Activated CD4-positive, alpha-beta T cell treated with anti-CD3 and anti-CD28 coated beads, Interleukin-2, amount 50 U/mL, for 16 hours (primary cell): ENCODE measurements at regions not wholly inside any gene's neighbourhood (a gene's known extent, or its start where the extent isn't known, plus 50 kb on each side); places are given as distances from the start of the nearest gene placed in this dataset.
"Not testable (repeated sequence)": the region's sequence is repeated elsewhere in the genome, so short reads cannot be mapped to it uniquely, and the experiment has no call there.

Experiments
- DNase-seq: peaks from one replicate; pipeline ENCODE4 v3.0.0-alpha.2; 2020

- DNase-seq: no peak
Measured at GRCh38 chr2:84033347-84033974, 425.6 kb downstream of the SUCLG1 start.

GRCh38 chr2:84031312-84032050 lies 427.6 kb downstream of the SUCLG1 start:
- no peak for DNase-seq

GRCh38 chr2:84029903-84030575 lies 429.0 kb downstream of the SUCLG1 start:
- DNase-seq: no peak

GRCh38 chr2:84026818-84027217 lies 432.3 kb downstream of the SUCLG1 start:
- no peak for DNase-seq

GRCh38 chr2:84022810-84023431 lies 436.2 kb downstream of the SUCLG1 start:
- DNase-seq: peak; percentile 26

GRCh38 chr2:84017010-84017409 lies 442.1 kb downstream of the SUCLG1 start:
- DNase-seq: no peak

GRCh38 chr2:84016183-84016582 lies 442.9 kb downstream of the SUCLG1 start:
- DNase-seq: no peak

GRCh38 chr2:83997889-83998288 lies 461.2 kb downstream of the SUCLG1 start:
- DNase-seq: no peak

- no peak for DNase-seq
Measured at GRCh38 chr2:83994633-83995179, 464.4 kb downstream of the SUCLG1 start.

GRCh38 chr2:83993873-83994632 lies 465.0 kb downstream of the SUCLG1 start:
- DNase-seq: no peak

- no peak for DNase-seq
Measured at GRCh38 chr2:83991992-83992391, 467.1 kb downstream of the SUCLG1 start.

GRCh38 chr2:83990636-83991035 lies 468.4 kb downstream of the SUCLG1 start:
- no peak for DNase-seq

GRCh38 chr2:83976628-83977027 lies 482.5 kb downstream of the SUCLG1 start:
- DNase-seq: not testable (repeated sequence)

- no peak for DNase-seq
Measured at GRCh38 chr2:83972128-83972527, 487.0 kb downstream of the SUCLG1 start.

GRCh38 chr2:83971547-83971946 lies 487.5 kb downstream of the SUCLG1 start:
- DNase-seq: no peak

GRCh38 chr2:83970217-83970929 lies 488.7 kb downstream of the SUCLG1 start:
- DNase-seq: no peak

GRCh38 chr2:83969085-83969484 lies 490.0 kb downstream of the SUCLG1 start:
- DNase-seq: no peak

- DNase-seq: no peak
Measured at GRCh38 chr2:83967854-83968253, 491.2 kb downstream of the SUCLG1 start.

- not testable (repeated sequence) for DNase-seq
Measured at GRCh38 chr2:83966946-83967345, 492.1 kb downstream of the SUCLG1 start.

GRCh38 chr2:83961512-83961911 lies 497.6 kb downstream of the SUCLG1 start:
- no peak for DNase-seq

GRCh38 chr2:83960371-83960770 lies 498.7 kb downstream of the SUCLG1 start:
- DNase-seq: no peak

GRCh38 chr2:83959266-83959665 lies 499.8 kb downstream of the SUCLG1 start:
- no peak for DNase-seq
